HG02870 (cell line): ENCODE measurements at regions not wholly inside any gene's neighbourhood (a gene's known extent, or its start where the extent isn't known, plus 50 kb on each side); places are given as distances from the start of the nearest gene placed in this dataset.

ENCODE experiments used
- ATAC-seq: cut with Tn5 transposase; IDR thresholded peaks from one replicate; pipeline ENCODE4 v1.9.1; 2021; ENCODE audit warnings: mild to moderate bottlenecking, moderate library complexity; ENCODE audit not compliant: unreplicated experiment

- no peak for ATAC-seq
These were observed 127.5 kb downstream of the SS18 start for GRCh38 chr18:25962919-25963318.

- peak; percentile 51 for ATAC-seq
These were observed 128.2 kb downstream of the SS18 start for GRCh38 chr18:25962176-25962575.

- no peak for ATAC-seq
These were observed 133.4 kb downstream of the SS18 start for GRCh38 chr18:25957017-25957416.

DNA sequence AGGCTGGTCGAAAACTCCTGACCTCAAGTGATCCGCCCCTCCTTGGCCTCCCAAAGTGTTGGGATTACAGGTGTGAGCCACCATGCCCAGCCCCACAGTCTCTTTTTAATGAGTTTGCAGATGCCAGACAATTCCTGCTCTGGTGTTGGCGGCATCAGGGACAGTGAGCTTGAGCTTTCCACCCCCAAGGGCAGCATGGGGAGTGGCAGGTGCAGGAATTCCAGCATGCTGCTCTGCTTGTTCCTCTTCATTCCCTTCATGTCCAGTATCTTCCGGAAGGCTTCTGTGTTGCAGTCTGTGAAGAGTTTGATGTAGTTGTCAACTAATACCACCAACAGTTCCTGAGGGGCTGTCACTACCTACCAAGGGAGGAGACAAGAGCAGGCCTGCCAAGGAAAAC, 137.3 kb downstream of the SS18 start:
- ATAC-seq, result no peak

GRCh38 chr18:25950321-25950720, 140.1 kb downstream of the SS18 start:
- no peak for ATAC-seq

- no peak for ATAC-seq
These were observed 143.9 kb downstream of the SS18 start for GRCh38 chr18:25946540-25946939.

GRCh38 chr18:25935356-25935755, 155.1 kb downstream of the SS18 start:
- ATAC-seq, result no peak

DNA sequence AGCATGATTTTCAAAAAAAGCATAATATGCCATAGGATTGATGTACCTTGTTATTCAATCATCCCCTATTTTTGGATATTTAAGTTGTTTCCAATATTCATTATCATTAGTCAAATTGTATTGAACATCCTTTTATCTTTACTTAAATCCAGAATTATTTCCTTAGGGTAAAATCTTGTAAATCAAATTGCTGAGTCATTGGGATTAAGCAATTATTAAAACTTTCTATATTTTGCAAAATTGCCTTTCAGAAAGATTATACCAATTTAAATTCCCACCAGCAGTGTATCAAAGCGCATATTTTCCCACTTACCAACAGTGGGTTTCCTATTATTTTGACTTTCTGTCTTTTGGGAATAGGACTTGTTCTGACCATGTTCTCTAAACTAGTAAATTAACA, 159.3 kb downstream of the SS18 start:
- no peak for ATAC-seq

DNA sequence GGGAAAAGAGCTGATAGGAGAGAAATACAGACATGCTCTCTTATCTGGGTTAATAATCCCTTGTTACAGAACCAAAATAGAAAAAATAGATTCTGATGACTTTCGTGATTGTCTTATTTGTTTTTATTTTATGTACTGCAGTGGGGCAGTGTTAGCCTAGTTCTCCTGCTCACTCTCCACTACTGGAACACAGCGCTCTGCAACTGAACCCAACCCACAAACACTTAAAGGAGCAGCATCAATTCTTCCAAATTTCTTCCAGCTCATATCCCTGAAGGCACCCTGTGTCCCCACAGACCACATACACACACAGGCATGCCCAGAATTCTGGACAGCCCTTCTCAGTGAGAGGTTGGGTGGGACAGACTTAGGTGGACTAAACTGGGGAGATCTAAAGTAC, 160.6 kb downstream of the SS18 start:
- ATAC-seq, result no peak

DNA sequence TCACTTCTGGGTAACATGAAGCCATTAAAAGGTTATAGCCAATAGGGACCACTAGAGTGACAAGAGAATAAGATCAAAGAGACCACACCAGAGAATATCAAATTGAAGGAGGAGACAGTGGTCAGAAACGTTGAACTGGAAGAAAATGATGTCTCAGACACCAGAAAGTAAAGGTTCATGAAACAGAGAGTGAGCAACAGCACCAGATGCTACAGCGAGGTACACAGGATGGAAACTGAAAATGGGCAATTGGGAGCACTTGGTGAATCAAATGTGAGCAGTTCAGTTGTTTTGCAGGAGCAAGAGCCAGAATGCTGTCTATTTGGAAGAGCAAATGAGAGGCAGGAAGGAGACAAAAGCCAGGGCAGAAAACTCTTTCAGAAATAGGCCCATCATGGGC, 162.6 kb downstream of the SS18 start:
- ATAC-seq, result peak; percentile 50

GRCh38 chr18:25923193-25923592, 167.2 kb downstream of the SS18 start:
- ATAC-seq, result no peak

- ATAC-seq, result peak; percentile 82
These were observed 168.6 kb downstream of the SS18 start for GRCh38 chr18:25921677-25922421.

DNA sequence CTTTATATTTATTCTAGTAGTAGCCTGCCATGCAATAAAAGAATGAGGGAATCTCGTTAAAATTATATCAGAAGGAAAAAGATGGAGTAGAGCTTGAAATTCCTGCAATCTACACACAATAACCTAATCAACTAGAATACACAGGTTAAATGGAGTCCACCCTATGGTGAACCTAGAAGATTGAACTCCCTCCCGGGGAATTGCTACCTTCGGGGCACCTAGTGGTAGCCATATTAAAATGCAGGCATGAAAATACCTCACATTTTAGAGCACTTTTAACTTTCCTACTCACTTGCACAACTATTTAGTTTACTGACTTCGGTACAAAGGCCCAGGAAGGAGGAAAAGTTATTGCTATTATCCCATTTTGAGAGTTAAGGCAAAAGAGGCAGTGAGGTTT, 174.5 kb downstream of the SS18 start:
- ATAC-seq, result no peak

DNA sequence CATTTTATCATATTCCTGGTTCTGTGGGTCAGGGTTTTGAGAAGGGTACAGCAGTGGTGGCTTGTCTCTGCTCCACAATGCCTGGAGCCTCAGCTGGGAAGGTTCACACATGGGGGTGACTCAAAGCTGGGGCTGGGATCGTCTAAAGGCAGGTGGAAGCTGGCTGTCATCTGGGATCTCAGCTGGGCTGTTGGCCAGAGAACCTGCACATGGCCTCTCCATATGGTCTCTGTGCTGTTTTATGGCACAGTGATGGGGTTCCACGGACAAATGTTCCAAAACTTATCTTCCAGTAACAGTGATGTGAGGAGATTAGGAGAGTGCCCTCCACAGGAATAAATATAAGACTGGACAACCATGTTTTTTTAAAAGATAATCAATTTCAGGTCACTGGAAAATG, 191.4 kb downstream of the SS18 start:
- no peak for ATAC-seq

DNA sequence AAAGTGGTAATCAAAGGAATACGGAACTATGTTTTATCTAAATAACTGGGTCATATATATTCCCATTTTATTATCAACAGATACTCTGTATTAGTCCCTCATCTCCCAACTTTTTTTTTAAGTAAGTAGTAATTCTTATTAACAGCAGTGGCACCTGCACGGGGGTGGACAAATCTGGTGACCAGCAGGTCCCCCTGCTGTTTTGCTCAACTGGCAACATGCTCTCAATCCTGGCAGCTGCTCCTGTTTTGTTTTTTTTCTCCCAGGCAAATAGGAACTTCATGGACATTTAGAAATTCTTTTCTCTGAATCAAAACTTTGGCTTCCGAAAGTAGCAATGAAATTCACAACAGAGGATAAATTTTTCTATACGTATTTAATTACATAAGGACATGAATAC, 193.5 kb downstream of the SS18 start:
- ATAC-seq, result no peak

- peak; percentile 84 for ATAC-seq
These were observed 194.1 kb downstream of the SS18 start for GRCh38 chr18:25896178-25896780.

GRCh38 chr18:25895518-25895917, 194.9 kb downstream of the SS18 start:
- ATAC-seq, result peak; percentile 16

DNA sequence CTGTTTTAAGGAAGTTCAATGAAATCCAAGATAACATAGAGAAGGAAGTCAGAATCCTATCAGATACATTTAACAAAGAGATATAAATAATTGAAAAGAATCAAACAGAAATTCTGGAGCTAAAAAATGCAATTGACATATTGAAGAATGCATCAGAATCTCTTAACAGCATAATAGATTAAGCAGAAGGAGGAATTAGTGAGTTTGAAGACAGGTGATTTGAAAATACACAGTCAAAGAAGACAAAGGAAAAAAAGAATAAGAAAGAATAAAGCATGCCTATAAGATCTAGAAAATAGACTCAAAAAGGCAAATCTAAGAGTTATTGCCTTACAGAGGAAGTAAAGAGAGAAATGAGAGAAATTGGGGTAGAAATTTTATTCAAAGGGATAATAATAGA, 204.1 kb downstream of the SS18 start:
- no peak for ATAC-seq

DNA sequence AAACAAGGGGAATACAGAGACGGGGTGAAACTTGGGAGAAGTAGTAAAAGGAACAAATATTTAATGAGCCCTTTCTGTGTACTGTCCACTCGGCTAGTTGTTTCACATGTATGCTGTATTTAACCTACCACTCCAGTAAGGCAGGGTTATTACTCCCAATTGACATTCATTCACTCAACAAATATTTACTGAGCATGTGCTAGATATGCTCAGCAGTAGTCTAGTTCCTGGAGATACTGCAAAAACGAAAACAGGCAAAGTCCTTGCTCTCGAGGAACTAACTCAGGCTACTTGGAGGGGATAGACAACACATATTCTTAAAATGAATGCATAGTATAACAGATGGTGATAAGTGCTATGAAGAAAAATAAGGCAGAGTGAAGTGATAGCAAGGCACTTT, 207.3 kb downstream of the SS18 start:
- no peak for ATAC-seq

DNA sequence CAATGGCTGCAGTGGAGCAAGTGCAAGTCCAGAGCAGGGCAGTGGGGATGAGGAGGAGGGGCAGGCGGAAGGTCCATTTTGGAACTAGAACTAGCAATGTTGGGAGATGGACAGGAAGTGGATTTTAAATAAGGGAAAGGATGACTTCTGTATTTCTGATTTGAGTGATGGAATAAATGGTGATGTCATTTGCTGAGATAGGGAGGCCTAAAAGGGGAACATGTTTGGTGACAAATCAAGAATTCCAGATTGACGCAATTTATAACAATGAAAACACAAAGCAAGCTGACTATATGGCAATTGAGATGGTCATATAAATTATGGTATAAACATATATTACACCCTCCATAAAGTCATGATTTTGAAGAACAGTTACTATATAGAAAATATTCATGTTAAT, 209.3 kb downstream of the SS18 start:
- ATAC-seq, result no peak

- no peak for ATAC-seq
These were observed 210.0 kb downstream of the SS18 start for GRCh38 chr18:25880441-25880840.

- no peak for ATAC-seq
These were observed 214.0 kb downstream of the SS18 start for GRCh38 chr18:25876330-25876948.
